ENCODE measurements at regions not wholly inside any gene's neighbourhood (a gene's known extent, or its start where the extent isn't known, plus 50 kb on each side); places are given as distances from the start of the nearest gene placed in this dataset.

DNA sequence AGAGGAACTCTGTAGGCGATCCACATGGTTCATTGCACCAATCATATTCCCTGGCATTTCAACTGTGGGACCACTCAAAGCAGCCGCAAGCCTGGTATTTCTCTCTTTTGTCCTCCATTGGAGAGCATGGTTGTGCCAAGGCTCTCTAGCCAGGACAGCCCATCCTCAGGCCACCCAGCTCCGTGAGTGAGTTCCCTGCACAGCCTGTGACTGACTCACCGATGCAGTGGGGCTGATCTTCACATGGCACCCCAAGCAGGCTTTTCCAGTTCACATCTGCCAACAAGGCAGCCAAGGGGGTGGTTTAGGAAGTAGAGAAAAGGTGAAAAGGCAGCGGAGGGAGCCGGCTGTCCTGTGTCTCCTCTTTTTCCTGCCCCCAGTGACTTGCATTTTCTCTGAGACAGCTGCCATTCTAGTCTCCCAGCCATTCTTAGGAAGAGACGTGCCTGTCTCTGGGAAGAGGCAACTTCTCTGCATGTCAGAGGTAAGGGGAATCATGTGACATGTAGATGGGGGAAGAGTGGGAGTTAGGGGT lies 69.2 kb downstream of the MID1IP1 start:
- Histone ChIP-seq H3K4me3 (ENCODE audit: low read length in 3 of 3) (peak overlapping the region in 2 of 3 donors; percentile 53 to 66), H3K27me3 (ENCODE audit: control insufficient read depth in 3 of 3, insufficient read depth in 3 of 3, low read length in 3 of 3) (no peaks in the 10 kb centered on the region), H3K36me3 (ENCODE audit: control insufficient read depth in 3 of 3, insufficient read depth in 3 of 3, low read length in 3 of 3) (no peaks in the 10 kb centered on the region), H3K27ac (ENCODE audit: low read depth, low read length) (peak overlapping the region; percentile 80), H3K9ac (ENCODE audit: low read depth in 1 of 3, low read length in 3 of 3) (peak overlapping the region in 2 of 3 donors; percentile 61 to 79), H3K9me3 (ENCODE audit: control insufficient read depth in 3 of 3, low read length in 3 of 3) (no peaks in the 10 kb centered on the region), H3K4me1 (ENCODE audit: control insufficient read depth in 3 of 3, insufficient read depth in 3 of 3, low read length in 3 of 3) (peaks cover 3 to 18% (median 9%) of the 10 kb centered on the region in 3 donors)

DNA sequence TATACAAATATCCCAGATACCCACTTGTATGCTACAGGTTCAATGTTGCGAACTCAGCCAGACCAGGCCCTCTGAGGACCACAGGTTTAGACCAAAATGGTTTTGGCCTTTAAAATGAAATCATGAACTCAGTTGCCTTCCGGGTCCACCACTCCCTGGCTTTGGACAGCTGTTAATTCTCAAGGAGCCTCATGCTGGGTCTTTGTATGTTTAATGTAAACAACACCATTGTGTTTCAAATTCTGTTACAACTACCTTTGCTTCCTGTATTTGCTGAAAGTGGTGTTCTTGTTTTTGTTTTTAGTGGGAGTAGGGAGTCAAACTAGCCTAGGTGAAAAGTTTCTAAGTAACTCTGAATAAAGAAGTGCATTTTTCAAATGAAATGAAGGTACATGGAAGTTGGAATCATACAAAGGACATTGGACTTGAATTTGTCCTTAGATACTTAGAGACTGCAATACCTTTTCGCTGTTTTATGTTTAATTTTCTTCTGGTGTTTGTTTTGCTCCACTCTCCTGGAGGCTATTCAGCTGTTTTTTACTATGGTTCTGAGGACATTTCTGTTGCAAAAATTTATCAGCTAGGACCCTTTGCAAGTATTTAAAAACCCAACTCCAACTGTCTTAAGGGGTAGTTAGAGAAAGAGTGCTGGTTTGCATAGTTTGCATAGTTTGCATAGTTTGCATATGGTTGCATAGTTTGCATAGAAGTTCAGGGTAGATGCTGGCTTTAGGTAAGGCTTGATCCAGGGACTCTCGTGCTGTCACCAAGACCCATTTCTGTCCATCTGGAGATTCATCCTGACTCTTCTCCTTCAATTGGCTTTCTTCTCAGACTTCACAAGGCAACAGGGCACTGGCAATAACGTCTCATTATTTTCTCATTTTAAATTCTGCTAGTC lies 70.1 kb downstream of the MID1IP1 start:
- H3K4me3 ChIP-seq (ENCODE audit: low read length in 3 of 3): peak overlapping the region in 2 of 3 donors; percentile 53 to 66
- H3K36me3 ChIP-seq (ENCODE audit: control insufficient read depth in 3 of 3, insufficient read depth in 3 of 3, low read length in 3 of 3): no peaks in the 10 kb centered on the region
- peak overlapping the region; percentile 80 for H3K27ac ChIP-seq (ENCODE audit: low read depth, low read length)
- H3K4me1 ChIP-seq (ENCODE audit: control insufficient read depth in 3 of 3, insufficient read depth in 3 of 3, low read length in 3 of 3): peaks cover 3 to 17% (median 9%) of the 10 kb centered on the region in 3 donors
- H3K9ac ChIP-seq (ENCODE audit: low read depth in 1 of 3, low read length in 3 of 3): peak overlapping the region in 2 of 3 donors; percentile 61 to 79
- no peaks in the 10 kb centered on the region for H3K27me3 ChIP-seq (ENCODE audit: control insufficient read depth in 3 of 3, insufficient read depth in 3 of 3, low read length in 3 of 3)
- H3K9me3 ChIP-seq (ENCODE audit: control insufficient read depth in 3 of 3, low read length in 3 of 3): no peaks in the 10 kb centered on the region

DNA sequence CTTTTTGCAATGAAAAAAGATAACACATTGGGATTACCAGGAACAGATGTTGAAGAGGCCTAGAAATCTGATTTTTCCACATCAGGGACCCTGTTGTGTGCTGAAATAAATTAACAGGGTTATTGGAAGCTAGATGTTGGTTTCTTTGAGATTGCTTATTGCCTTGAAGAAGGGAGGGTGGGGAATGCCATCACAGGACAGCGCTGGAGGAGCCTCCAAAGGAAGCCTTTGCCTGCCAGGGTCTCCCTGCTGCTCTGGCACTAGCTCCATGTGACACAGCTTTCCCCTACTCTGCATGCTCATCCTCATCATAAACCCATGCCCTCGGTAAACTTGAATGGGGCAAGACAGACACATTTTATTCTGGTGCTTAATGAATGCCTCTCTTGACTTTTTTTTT lies 76.1 kb downstream of the MID1IP1 start:
- Histone ChIP-seq H3K9me3 (ENCODE audit: control insufficient read depth in 3 of 3, low read length in 3 of 3) (no peaks in the 10 kb centered on the region), H3K9ac (ENCODE audit: low read depth in 1 of 3, low read length in 3 of 3) (no peak overlapping the region), H3K27ac (ENCODE audit: low read depth, low read length) (no peak overlapping the region), H3K4me1 (ENCODE audit: control insufficient read depth in 3 of 3, insufficient read depth in 3 of 3, low read length in 3 of 3) (peaks cover 7 to 24% (median 16%) of the 10 kb centered on the region in 3 donors), H3K27me3 (ENCODE audit: control insufficient read depth in 3 of 3, insufficient read depth in 3 of 3, low read length in 3 of 3) (no peaks in the 10 kb centered on the region), H3K36me3 (ENCODE audit: control insufficient read depth in 3 of 3, insufficient read depth in 3 of 3, low read length in 3 of 3) (no peaks in the 10 kb centered on the region), H3K4me3 (ENCODE audit: low read length in 3 of 3) (no peak overlapping the region)

- H3K4me3 ChIP-seq (ENCODE audit: low read length in 3 of 3): no peak overlapping the region
- peaks cover 7 to 26% (median 16%) of the 10 kb centered on the region in 3 donors for H3K4me1 ChIP-seq (ENCODE audit: control insufficient read depth in 3 of 3, insufficient read depth in 3 of 3, low read length in 3 of 3)
- no peaks in the 10 kb centered on the region for H3K9me3 ChIP-seq (ENCODE audit: control insufficient read depth in 3 of 3, low read length in 3 of 3)
- no peaks in the 10 kb centered on the region for H3K27me3 ChIP-seq (ENCODE audit: control insufficient read depth in 3 of 3, insufficient read depth in 3 of 3, low read length in 3 of 3)
- H3K27ac ChIP-seq (ENCODE audit: low read depth, low read length): no peak overlapping the region
- no peaks in the 10 kb centered on the region for H3K36me3 ChIP-seq (ENCODE audit: control insufficient read depth in 3 of 3, insufficient read depth in 3 of 3, low read length in 3 of 3)
- H3K9ac ChIP-seq (ENCODE audit: low read depth in 1 of 3, low read length in 3 of 3): no peak overlapping the region
Observed at GRCh38 chrX:38878641-38879340, 77.5 kb downstream of the MID1IP1 start.

DNA sequence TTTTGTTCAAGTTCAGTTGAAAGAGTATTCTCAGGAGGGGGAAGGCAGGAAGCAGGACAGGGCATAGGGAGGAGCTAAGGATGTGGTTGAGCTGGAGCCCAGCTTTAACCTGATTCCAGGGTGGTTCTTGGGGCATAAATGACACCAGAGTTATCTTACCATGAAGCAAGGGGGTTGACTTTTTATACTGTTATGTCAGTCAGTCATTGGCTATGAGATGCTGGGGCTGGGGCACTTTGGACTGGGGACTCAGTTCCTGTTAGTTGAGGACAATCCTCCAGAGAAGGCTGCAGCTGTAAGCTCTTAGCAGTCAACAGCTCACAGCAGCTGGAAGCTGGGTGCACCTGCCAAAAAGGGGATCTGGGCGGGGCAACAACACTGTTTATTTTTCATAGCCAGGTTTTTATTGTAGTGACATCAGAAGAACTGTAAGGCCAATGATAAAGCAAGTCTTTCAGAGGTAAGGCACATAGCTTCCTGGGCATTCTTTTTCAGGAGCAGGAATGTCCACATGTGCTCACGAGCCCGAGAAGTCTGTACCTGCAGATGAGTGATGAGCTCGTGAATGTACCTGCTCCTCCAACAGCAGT lies 78.5 kb downstream of the MID1IP1 start:
- Histone ChIP-seq H3K4me1 (ENCODE audit: control insufficient read depth in 3 of 3, insufficient read depth in 3 of 3, low read length in 3 of 3) (peaks cover 7 to 26% (median 16%) of the 10 kb centered on the region in 3 donors), H3K27me3 (ENCODE audit: control insufficient read depth in 3 of 3, insufficient read depth in 3 of 3, low read length in 3 of 3) (no peaks in the 10 kb centered on the region), H3K36me3 (ENCODE audit: control insufficient read depth in 3 of 3, insufficient read depth in 3 of 3, low read length in 3 of 3) (no peaks in the 10 kb centered on the region), H3K9me3 (ENCODE audit: control insufficient read depth in 3 of 3, low read length in 3 of 3) (no peaks in the 10 kb centered on the region), H3K4me3 (ENCODE audit: low read length in 3 of 3) (peak overlapping the region in 2 of 3 donors; percentile 6 to 18), H3K9ac (ENCODE audit: low read depth in 1 of 3, low read length in 3 of 3) (peak overlapping the region in 1 of 3 donors; percentile 8), H3K27ac (ENCODE audit: low read depth, low read length) (peak overlapping the region; percentile 69)

GRCh38 chrX:38880296-38880854 lies 79.1 kb downstream of the MID1IP1 start:
- H3K36me3 ChIP-seq (ENCODE audit: control insufficient read depth in 3 of 3, insufficient read depth in 3 of 3, low read length in 3 of 3): no peaks in the 10 kb centered on the region

GRCh38 chrX:38881066-38881465 lies 79.8 kb downstream of the MID1IP1 start:
- peak overlapping the region; percentile 69 for H3K27ac ChIP-seq (ENCODE audit: low read depth, low read length)
- H3K27me3 ChIP-seq (ENCODE audit: control insufficient read depth in 3 of 3, insufficient read depth in 3 of 3, low read length in 3 of 3): no peaks in the 10 kb centered on the region

More at GRCh38 chrX:38880296-38880854, 79.1 kb downstream of the MID1IP1 start:
- peak overlapping the region in 2 of 3 donors; percentile 13 to 18 for H3K4me3 ChIP-seq (ENCODE audit: low read length in 3 of 3)
- H3K4me1 ChIP-seq (ENCODE audit: control insufficient read depth in 3 of 3, insufficient read depth in 3 of 3, low read length in 3 of 3): peaks cover 7 to 26% (median 16%) of the 10 kb centered on the region in 3 donors
- peak overlapping the region; percentile 69 for H3K27ac ChIP-seq (ENCODE audit: low read depth, low read length)
- peak overlapping the region in 1 of 3 donors; percentile 54 for H3K9ac ChIP-seq (ENCODE audit: low read depth in 1 of 3, low read length in 3 of 3)
- no peaks in the 10 kb centered on the region for H3K27me3 ChIP-seq (ENCODE audit: control insufficient read depth in 3 of 3, insufficient read depth in 3 of 3, low read length in 3 of 3)
- H3K9me3 ChIP-seq (ENCODE audit: control insufficient read depth in 3 of 3, low read length in 3 of 3): no peaks in the 10 kb centered on the region

GRCh38 chrX:38881727-38882126 lies 80.5 kb downstream of the MID1IP1 start:
- Histone ChIP-seq H3K4me3 (ENCODE audit: low read length in 3 of 3) (no peak overlapping the region), H3K4me1 (ENCODE audit: control insufficient read depth in 3 of 3, insufficient read depth in 3 of 3, low read length in 3 of 3) (peaks cover 7 to 26% (median 16%) of the 10 kb centered on the region in 3 donors), H3K9ac (ENCODE audit: low read depth in 1 of 3, low read length in 3 of 3) (no peak overlapping the region), H3K27ac (ENCODE audit: low read depth, low read length) (no peak overlapping the region), H3K27me3 (ENCODE audit: control insufficient read depth in 3 of 3, insufficient read depth in 3 of 3, low read length in 3 of 3) (no peaks in the 10 kb centered on the region), H3K36me3 (ENCODE audit: control insufficient read depth in 3 of 3, insufficient read depth in 3 of 3, low read length in 3 of 3) (no peaks in the 10 kb centered on the region), H3K9me3 (ENCODE audit: control insufficient read depth in 3 of 3, low read length in 3 of 3) (no peaks in the 10 kb centered on the region)

More at GRCh38 chrX:38881066-38881465, 79.8 kb downstream of the MID1IP1 start:
- H3K9me3 ChIP-seq (ENCODE audit: control insufficient read depth in 3 of 3, low read length in 3 of 3): no peaks in the 10 kb centered on the region
- H3K4me1 ChIP-seq (ENCODE audit: control insufficient read depth in 3 of 3, insufficient read depth in 3 of 3, low read length in 3 of 3): peaks cover 7 to 26% (median 16%) of the 10 kb centered on the region in 3 donors
- no peak overlapping the region for H3K4me3 ChIP-seq (ENCODE audit: low read length in 3 of 3)
- no peaks in the 10 kb centered on the region for H3K36me3 ChIP-seq (ENCODE audit: control insufficient read depth in 3 of 3, insufficient read depth in 3 of 3, low read length in 3 of 3)
- H3K9ac ChIP-seq (ENCODE audit: low read depth in 1 of 3, low read length in 3 of 3): no peak overlapping the region

DNA sequence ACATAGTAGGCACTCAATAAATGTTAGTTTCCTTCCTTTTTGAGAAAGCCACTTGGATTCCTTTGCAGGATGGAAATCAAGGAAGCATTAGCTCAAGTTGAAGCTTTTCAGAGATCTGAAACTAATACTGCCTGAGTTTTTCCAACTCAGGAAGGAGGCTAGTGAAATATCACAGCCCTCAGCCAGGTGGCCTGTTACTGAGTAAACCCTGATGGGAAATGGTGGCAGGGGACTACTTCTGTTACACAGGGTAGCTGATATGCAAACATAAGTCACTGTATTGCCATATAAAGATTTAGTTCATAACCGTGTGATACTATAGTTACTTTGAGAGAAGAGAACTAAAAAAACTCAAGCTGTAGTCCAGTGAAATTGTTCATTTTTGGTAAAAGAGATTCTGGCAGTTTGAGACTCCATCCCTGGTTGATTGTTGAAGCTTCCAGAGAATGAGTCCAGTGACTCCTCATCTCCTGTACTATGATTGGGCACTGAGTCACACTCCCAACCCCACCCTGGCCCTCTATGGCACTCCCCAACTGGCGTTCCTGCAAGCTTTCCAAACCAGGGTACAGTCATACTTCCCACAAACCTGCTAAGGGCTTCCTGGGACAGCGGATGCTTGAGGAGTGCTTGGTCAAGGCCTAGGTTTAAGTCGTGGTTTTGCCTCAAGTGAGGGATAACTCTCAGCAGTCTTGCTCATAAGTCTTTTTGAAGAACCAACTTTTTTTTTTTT lies 81.8 kb downstream of the MID1IP1 start:
- no peak overlapping the region for H3K4me3 ChIP-seq (ENCODE audit: low read length in 3 of 3)
- no peaks in the 10 kb centered on the region for H3K9me3 ChIP-seq (ENCODE audit: control insufficient read depth in 3 of 3, low read length in 3 of 3)
- H3K27me3 ChIP-seq (ENCODE audit: control insufficient read depth in 3 of 3, insufficient read depth in 3 of 3, low read length in 3 of 3): no peaks in the 10 kb centered on the region
- H3K4me1 ChIP-seq (ENCODE audit: control insufficient read depth in 3 of 3, insufficient read depth in 3 of 3, low read length in 3 of 3): peaks cover 7 to 26% (median 16%) of the 10 kb centered on the region in 3 donors
- H3K27ac ChIP-seq (ENCODE audit: low read depth, low read length): no peak overlapping the region
- no peak overlapping the region for H3K9ac ChIP-seq (ENCODE audit: low read depth in 1 of 3, low read length in 3 of 3)
- no peaks in the 10 kb centered on the region for H3K36me3 ChIP-seq (ENCODE audit: control insufficient read depth in 3 of 3, insufficient read depth in 3 of 3, low read length in 3 of 3)

Data from skeletal muscle tissue (tissue), 3 donors.